ENCODE measurements at regions not wholly inside any gene's neighbourhood (a gene's known extent, or its start where the extent isn't known, plus 50 kb on each side); places are given as distances from the start of the nearest gene placed in this dataset.

- TF ChIP-seq POLR2A (IDR thresholded peaks at IDR 0.05): no peak
- no peak for TF ChIP-seq CTCF (IDR thresholded peaks at IDR 0.05)
Measured at GRCh38 chr9:103730866-103731265, 363.2 kb upstream of the SMC2 start.

Measured in right lobe of liver (tissue), 4 donors.